SKM-1 treated with dmso at 0.1 percent for 144 hours (cell line): ENCODE measurements at regions not wholly inside any gene's neighbourhood (a gene's known extent, or its start where the extent isn't known, plus 50 kb on each side); places are given as distances from the start of the nearest gene placed in this dataset.
"Not testable (repeated sequence)": the region's sequence is repeated elsewhere in the genome, so short reads cannot be mapped to it uniquely, and the experiment has no call there.

Experiments used
- DNase-seq: peaks from one replicate; lab custom pipeline; 2025; ENCODE audit not compliant: unreplicated experiment; lab: John Stamatoyannopoulos, UW

- DNase-seq, result no peak
These were observed 111.7 kb downstream of the RTP5 start for GRCh38 chr2:241981076-241981700.

- DNase-seq, result no peak
These were observed 113.4 kb downstream of the RTP5 start for GRCh38 chr2:241982706-241983570.

GRCh38 chr2:241983571-241984270, 114.2 kb downstream of the RTP5 start:
- DNase-seq, result no peak

DNA sequence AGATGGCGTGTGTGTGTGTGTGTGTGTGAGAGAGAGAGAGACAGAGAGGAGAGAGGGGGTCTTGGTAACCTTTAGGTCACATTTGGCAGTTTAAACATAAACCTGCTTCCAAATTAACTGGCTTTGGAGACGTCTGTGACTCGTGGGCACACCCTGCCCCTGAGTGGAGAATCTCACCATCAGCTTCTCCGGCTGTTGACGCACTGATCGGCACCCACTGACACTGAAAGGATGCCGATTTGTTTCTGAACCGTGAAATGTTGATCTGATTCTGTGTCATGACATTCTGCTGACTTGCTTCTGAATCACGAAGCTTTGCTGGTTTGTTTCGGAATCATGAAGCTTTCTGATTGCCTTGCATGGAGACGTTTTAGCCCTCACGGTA, 114.7 kb downstream of the RTP5 start:
- no peak for DNase-seq

DNA sequence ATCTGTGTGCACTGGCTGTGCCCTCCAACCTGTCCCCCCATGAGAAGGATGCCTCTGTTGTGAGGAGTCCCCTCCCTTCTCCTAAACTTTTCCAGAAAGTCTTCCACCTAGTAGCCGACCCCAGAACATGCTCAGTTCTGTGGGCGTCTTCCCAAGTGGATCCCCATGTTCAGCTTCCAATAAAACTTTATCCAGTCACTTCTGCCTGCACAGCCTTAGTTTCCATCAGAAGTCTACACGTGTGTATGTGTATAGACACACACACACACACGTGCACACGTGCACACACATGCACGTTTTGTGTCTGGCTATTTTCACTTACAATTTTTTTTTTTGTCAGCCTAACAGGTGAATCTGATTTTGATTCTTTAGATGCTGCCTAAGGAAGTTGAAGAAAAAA, 115.1 kb downstream of the RTP5 start:
- no peak for DNase-seq

DNA sequence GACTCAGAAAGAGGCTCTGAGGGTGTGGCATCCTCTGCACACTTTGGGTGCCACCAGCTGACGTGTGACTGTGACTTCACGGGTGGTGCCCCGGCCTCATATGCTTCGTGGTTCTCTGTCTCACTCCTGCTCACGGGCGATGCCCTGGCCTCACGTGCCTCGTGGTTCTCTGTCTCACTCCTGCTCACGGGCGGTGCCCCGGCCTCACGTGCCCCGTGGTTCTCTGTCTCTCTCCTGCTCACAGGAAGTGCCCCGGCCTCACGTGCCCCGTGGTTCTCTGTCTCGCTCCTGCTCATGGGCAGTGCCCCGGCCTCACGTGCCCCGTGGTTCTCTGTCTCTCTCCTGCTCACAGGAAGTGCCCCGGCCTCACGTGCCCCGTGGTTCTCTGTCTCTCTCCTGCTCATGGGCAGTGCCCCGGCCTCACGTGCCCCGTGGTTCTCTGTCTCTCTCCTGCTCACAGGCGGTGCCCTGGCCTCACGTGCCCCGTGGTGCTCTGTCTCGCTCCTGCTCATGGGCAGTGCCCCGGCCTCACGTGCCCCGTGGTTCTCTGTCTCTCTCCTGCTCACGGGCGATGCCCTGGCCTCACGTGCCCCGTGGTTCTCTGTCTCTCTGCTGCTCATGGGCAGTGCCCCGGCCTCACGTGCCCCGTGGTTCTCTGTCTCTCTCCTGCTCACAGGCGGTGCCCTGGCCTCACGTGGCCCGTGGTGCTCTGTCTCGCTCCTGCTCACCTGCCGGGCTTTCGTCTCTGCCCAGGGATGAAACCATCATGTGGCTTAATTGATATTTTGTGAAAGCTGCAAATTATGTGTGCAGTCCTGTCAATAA, 115.8 kb downstream of the RTP5 start:
- DNase-seq, result not testable (repeated sequence)

GRCh38 chr2:241985986-241986329, 116.4 kb downstream of the RTP5 start:
- no peak for DNase-seq

DNA sequence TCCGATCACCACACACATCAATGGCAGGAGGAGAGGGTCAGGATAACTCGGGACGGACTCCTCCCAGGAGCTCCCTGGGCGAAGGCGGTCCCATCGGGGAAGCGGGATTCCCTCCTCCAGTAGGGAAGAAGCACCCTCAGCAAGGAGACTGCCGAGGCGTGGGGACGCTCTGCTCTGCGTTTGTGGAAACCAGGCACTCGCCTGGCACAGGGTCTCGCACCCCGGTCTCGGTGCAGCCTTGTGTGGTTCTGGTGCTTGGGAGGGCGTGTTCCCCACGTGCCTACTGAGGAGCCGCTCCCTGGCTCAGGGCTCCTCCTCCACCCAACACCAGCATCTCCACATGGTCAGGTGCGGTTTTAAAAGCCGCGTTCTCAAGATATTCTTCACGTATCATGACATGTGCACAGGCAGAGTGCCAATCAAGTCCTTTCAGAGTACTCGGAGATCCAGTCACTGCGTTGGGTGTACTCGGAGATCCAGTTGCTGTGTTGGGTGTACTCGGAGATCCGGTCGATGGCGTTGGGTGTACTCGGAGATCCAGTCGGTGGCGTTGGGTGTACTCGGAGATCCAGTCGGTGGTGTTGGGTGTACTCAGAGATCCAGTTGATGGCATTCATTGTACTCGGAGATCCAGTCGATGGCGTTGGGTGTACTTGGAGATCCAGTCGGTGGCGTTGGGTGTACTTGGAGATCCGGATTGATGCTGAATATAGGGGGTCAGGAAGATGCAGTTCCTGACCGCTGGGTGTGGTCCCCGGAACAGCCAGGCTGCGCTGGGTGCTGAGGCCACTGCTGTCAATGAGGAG, 117.5 kb downstream of the RTP5 start:
- no peak for DNase-seq

- no peak for DNase-seq
These were observed 118.2 kb downstream of the RTP5 start for GRCh38 chr2:241987726-241988125.

DNA sequence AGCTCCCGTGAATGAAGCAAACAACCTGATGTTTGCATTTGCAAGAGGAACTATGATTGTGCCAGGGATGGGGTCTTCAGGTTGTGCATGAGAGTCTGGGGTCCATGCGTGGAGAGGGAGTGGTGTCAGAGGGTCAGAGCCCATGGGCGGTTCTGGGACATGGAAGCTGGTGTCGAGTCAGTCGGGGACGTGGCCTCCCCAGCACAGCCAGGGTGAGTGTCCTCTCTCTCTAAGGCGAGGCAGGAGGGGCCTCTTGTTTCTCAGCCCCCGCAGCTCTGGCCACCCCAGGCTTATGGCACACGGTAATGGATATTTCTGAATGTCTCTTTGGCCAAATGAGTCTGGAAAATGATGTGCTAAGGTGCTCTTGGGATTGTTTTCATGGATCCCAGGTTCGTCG, 118.6 kb downstream of the RTP5 start:
- DNase-seq, result no peak

- no peak for DNase-seq
These were observed 119.5 kb downstream of the RTP5 start for GRCh38 chr2:241989074-241989473.

DNA sequence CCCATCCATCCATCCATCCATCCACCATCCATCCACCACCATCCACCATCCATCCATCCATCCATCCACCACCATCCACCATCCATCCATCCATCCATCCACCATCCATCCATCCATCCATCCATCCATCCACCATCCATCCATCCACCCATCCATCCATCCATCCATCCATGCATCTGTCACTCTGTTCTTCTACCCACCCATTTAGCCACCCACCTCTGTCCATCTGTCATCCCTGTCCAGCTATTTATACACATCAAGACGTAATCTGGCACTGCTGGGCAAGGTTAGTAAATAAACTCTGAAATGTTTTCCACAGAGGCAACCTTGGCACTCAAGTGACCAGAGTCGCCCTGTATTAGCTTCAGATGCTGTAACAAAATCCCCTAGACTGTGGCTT, 120.9 kb downstream of the RTP5 start:
- no peak for DNase-seq

GRCh38 chr2:241991299-241991698, 121.8 kb downstream of the RTP5 start:
- no peak for DNase-seq

- DNase-seq, result no peak
These were observed 123.2 kb downstream of the RTP5 start for GRCh38 chr2:241992753-241993152.

DNA sequence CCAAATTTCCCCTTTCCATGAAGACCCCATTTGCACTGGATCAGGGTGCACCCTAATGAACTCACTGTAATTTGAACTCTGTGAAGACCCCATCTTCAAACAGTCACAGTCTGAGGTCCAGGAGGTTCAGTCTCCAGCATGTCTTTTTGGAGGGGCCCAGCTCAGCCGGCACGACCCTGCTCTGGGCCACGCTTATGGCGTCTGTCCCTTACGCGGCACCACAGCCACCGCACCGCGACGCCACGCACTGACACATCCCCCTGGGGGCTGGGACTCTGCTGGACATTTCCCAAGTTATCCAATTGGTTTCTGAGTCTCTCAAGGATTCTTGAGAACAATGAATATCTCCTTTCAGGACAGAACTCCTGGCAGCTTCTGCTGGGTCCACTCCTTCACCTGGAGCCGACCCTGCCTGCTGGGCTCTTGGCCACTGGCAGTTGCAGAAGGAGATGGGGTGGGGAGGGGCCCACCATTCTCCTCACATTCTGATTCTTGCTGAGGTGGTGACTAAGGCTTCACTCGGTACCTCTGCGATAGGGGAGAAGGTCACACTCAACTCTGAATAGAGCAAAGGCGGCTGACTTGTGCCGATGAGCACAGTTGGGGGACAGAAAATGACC, 124.0 kb downstream of the RTP5 start:
- DNase-seq, result no peak

DNA sequence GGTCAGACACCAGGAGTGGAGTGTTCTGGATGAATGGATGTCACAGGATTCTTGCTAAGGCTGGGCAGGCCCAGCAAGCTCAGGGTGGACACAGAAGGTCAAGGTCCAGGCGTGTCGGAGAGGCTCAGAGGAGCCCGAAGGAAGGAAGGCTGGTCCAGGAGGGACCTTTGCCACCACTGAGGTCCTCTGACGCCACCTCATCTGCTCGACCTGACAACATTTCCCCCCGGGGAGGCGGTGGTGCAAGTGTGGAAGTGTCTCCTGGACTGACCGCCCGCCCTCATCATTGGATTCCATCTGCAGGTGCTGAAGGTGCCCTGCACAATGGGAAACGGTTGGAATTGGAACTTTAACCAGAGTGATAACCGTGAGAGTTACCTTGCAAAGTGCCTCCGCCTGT, 124.6 kb downstream of the RTP5 start:
- no peak for DNase-seq

DNA sequence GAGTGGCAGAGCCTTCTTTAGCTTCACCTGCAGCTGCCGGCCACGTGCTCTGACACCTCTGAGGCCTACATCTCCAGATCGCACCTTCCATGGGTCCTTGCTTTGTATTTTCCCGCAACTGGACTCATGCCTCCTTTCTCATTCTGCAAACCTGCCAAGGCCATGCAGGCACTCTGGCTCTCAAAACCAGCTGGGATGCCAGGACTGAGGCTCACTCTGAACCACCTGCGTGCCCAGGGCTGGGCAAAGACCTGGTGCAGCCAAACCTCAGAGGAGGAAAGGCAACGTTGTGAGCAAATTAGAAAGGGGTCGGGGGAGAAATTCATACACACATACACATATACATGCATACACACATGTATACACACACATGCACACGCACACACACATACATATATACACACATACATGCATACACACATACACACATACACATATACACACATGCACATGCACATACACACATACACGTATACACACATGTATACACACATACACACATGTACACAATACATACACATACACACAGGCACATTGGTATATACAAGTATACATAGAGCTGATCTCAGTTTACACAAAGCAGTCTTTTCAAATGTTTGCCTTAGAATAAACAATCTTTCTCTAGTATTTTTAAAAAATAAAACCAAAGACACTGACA, 125.2 kb downstream of the RTP5 start:
- DNase-seq, result no peak

DNA sequence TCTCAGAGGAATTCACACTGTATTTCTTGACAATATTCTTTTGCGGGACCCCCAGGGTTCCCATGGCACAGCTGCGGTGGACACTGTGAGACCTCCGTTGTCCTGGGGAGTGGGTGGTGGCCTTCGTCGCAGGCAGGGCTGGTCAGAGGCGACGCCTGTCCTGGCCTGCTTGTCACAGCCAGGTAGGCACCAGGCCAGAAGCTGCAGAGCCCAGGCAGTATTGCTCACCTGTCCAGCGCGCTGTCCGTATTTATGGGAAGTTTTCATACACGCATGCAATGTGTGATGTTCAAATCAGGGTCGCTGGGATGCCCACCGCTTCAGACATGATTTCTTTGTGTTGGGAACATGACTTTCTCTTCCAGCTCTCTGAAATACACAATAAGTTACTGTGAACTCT, 126.6 kb downstream of the RTP5 start:
- no peak for DNase-seq

- DNase-seq, result no peak
These were observed 127.5 kb downstream of the RTP5 start for GRCh38 chr2:241997017-241997416.

DNA sequence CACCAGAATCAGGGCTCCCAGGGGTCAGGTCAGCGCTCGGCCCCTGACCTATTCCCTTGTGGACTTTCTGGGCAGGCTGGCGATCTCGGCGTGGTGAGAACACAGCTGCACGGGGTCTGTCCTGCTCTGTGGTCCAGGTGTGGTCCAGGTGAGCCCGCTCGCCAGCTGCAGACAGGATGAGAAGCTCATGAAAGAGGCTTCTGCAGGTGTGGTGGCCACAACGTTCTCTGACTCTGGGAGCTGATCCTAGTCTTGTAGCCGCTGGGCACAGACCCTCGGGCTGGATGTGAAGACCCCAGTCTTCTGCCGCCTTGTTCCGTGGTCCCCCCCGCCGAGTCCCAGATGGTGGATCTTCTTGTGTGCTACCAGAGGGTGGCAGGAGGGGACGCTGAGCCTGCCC, 129.7 kb downstream of the RTP5 start:
- DNase-seq, result no peak
